Karpas-422 (cell line): ENCODE measurements at regions not wholly inside any gene's neighbourhood (a gene's known extent, or its start where the extent isn't known, plus 50 kb on each side); places are given as distances from the start of the nearest gene placed in this dataset.

Experiments
- DNase-seq: peaks from one replicate; pipeline ENCODE4 v3.0.0-alpha.2; 2015
- H2AFZ ChIP-seq: fragments of 200-600 bp; sonication (generic); 2 replicates; pipeline ENCODE4 v1.6.1; 2014; ENCODE audit warnings: antibody characterized with exemption, low read length, mixed read lengths
- H3K27ac ChIP-seq: fragments of 200-600 bp; sonication (generic); 2 replicates; pipeline ENCODE4 v1.5.1; 2014; ENCODE audit warnings: mild to moderate bottlenecking, low read length, moderate library complexity
- H3K27me3 ChIP-seq: fragments of 200-600 bp; sonication (generic); 2 replicates; pipeline ENCODE4 v1.6.1; 2014; ENCODE audit warnings: low read length, mixed read lengths
- H3K36me3 ChIP-seq: fragments of 200-600 bp; sonication (generic); 2 replicates; pipeline ENCODE4 v1.6.1; 2014; ENCODE audit warnings: low read length, mixed read lengths; ENCODE audit not compliant: insufficient read depth
- H3K4me1 ChIP-seq: fragments of 200-600 bp; sonication (generic); 2 replicates; pipeline ENCODE4 v1.6.1; 2014; ENCODE audit warnings: mild to moderate bottlenecking, low read length, mixed read lengths
- H3K4me2 ChIP-seq: fragments of 200-600 bp; sonication (generic); 2 replicates; pipeline ENCODE4 v1.6.1; 2014; ENCODE audit warnings: low read length, low read depth, mild to moderate bottlenecking; ENCODE audit not compliant: poor library complexity, severe bottlenecking
- H3K4me3 ChIP-seq: fragments of 200-600 bp; sonication (generic); 2 replicates; pipeline ENCODE4 v1.5.1; 2014; ENCODE audit warnings: mild to moderate bottlenecking, antibody characterized with exemption, low read length, mixed read lengths
- H3K79me2 ChIP-seq: fragments of 200-600 bp; sonication (generic); 2 replicates; pipeline ENCODE4 v1.6.1; 2014; ENCODE audit warnings: mild to moderate bottlenecking, low read length, mixed read lengths
- H3K9ac ChIP-seq: fragments of 200-600 bp; sonication (generic); 2 replicates; pipeline ENCODE4 v1.6.0; 2014; ENCODE audit warnings: low read length
- H3K9me2 ChIP-seq: fragments of 200-600 bp; sonication (generic), shearing (Covaris generic); replicated peaks from 2 replicates; pipeline ENCODE4 v1.6.0; 2014; ENCODE audit warnings: mild to moderate bottlenecking, low read length, moderate library complexity; ENCODE audit not compliant: insufficient read depth
- H3K9me3 ChIP-seq: fragments of 300-700, 200-600 bp; sonication (generic); 2 replicates; pipeline ENCODE4 v1.6.1; 2014; ENCODE audit warnings: low read length, mixed read lengths
- H4K20me1 ChIP-seq: fragments of 200-600 bp; sonication (generic); 2 replicates; pipeline ENCODE4 v1.6.1; 2014; ENCODE audit warnings: mild to moderate bottlenecking, antibody characterized with exemption, low read length, low read depth; ENCODE audit not compliant: insufficient read depth

DNA sequence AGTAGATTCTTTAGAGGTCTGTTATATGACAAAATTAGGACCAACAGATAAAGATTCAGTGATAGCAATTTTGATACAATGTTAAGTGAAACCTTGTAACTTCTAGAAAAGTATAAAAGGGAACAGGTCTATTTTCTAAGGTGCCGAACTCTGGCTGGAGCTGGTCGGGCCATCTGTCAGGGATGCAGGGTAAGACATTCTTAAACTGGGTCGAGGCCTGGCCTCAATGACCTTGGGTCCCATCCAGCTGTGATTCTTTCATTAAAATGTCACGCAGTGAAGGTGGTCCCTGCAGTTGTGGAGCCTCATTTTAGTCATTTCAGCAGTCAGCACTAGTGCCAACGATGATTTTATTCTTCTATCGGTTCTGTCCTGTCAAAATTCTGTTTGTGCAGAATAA lies 271.9 kb upstream of the SPRY2 start:
- H3K9me2 ChIP-seq: no peaks in the 10 kb centered on the region
- no peak for DNase-seq
- H3K4me2 ChIP-seq: no peak overlapping the region
- no peak overlapping the region for H2AFZ ChIP-seq
- H3K27ac ChIP-seq: no peak overlapping the region
- H3K4me3 ChIP-seq: no peak overlapping the region
- H3K27me3 ChIP-seq: no peaks in the 10 kb centered on the region
- no peaks in the 10 kb centered on the region for H3K4me1 ChIP-seq
- H3K79me2 ChIP-seq: no peaks in the 10 kb centered on the region
- H3K9me3 ChIP-seq: peaks cover 3% of the 10 kb centered on the region; the same call in 1 of the 2 replicates
- no peak overlapping the region for H3K9ac ChIP-seq
- no peaks in the 10 kb centered on the region for H3K36me3 ChIP-seq
- H4K20me1 ChIP-seq: no peaks in the 10 kb centered on the region

GRCh38 chr13:80611310-80611709 lies 270.4 kb upstream of the SPRY2 start:
- Histone ChIP-seq H3K9me3 (peaks cover 3% of the 10 kb centered on the region; the same call in 1 of the 2 replicates), H3K4me1 (no peaks in the 10 kb centered on the region), H3K9me2 (no peaks in the 10 kb centered on the region), H3K27me3 (no peaks in the 10 kb centered on the region), H4K20me1 (no peaks in the 10 kb centered on the region), H3K4me3 (no peak overlapping the region), H3K79me2 (no peaks in the 10 kb centered on the region), H3K36me3 (no peaks in the 10 kb centered on the region), H3K9ac (no peak overlapping the region), H3K4me2 (no peak overlapping the region), H2AFZ (no peak overlapping the region), H3K27ac (no peak overlapping the region)
- no peak for DNase-seq

DNA sequence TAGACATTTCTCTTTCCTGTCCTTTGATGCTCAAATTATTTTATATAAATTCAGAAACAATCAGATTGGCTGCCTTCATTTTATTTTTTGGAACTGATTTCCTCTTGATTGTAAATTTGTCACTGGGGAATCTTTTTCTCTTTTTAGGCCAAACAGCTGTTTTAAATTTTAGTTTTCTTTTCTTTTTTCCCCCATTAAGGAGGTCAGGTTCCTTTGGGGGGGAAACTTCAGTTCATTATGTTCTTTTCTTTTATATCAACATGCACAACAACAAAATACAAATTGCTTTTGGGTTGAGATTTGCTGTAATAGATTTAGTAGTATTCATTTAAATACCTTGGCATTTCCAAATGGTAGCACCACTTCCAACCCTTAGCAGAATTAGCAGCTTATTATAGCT lies 264.8 kb upstream of the SPRY2 start:
- DNase-seq: no peak
- H2AFZ ChIP-seq: no peak overlapping the region

DNA sequence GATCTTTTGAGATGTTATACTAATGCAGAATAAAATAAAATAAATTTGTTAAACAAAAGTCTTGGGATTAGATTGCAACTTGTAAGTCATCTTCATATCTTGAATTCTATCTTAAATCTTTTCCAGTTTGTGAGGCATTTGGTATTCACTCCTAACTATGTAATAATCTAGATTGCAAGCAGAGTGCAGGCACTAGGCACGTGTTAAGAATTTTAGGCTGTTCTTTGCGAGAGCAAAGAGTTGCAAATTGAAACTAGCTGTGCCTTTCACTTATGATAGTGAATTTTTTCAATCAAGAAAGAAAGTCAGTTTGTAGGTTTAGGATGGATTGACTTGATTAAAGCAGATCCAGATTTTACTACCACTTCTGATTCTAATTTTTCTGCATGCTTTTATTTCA lies 264.1 kb upstream of the SPRY2 start:
- Histone ChIP-seq H4K20me1 (no peaks in the 10 kb centered on the region), H3K27me3 (no peaks in the 10 kb centered on the region), H3K4me2 (no peak overlapping the region), H2AFZ (no peak overlapping the region), H3K4me3 (no peak overlapping the region), H3K79me2 (no peaks in the 10 kb centered on the region), H3K27ac (no peak overlapping the region), H3K4me1 (no peaks in the 10 kb centered on the region), H3K9me2 (no peaks in the 10 kb centered on the region), H3K36me3 (no peaks in the 10 kb centered on the region), H3K9me3 (peaks cover 3% of the 10 kb centered on the region), H3K9ac (no peak overlapping the region)
- DNase-seq: no peak

More for the DNA sequence above, 264.8 kb upstream of the SPRY2 start:
- H3K9ac ChIP-seq: no peak overlapping the region
- no peaks in the 10 kb centered on the region for H3K9me2 ChIP-seq
- H3K36me3 ChIP-seq: no peaks in the 10 kb centered on the region
- no peak overlapping the region for H3K4me2 ChIP-seq
- no peaks in the 10 kb centered on the region for H4K20me1 ChIP-seq
- no peaks in the 10 kb centered on the region for H3K79me2 ChIP-seq
- no peaks in the 10 kb centered on the region for H3K27me3 ChIP-seq
- H3K4me1 ChIP-seq: no peaks in the 10 kb centered on the region
- H3K27ac ChIP-seq: no peak overlapping the region
- H3K9me3 ChIP-seq: peaks cover 3% of the 10 kb centered on the region
- H3K4me3 ChIP-seq: no peak overlapping the region

- Histone ChIP-seq H3K9me2 (no peaks in the 10 kb centered on the region), H3K4me3 (no peak overlapping the region), H3K27ac (no peak overlapping the region), H3K79me2 (no peaks in the 10 kb centered on the region), H3K9ac (no peak overlapping the region), H3K27me3 (no peaks in the 10 kb centered on the region), H3K9me3 (peaks cover 6% of the 10 kb centered on the region), H3K4me1 (no peaks in the 10 kb centered on the region), H2AFZ (no peak overlapping the region), H3K36me3 (no peaks in the 10 kb centered on the region), H3K4me2 (no peak overlapping the region), H4K20me1 (no peaks in the 10 kb centered on the region)
- DNase-seq: no peak
Observed at GRCh38 chr13:80604098-80604497, 263.2 kb upstream of the SPRY2 start.

DNA sequence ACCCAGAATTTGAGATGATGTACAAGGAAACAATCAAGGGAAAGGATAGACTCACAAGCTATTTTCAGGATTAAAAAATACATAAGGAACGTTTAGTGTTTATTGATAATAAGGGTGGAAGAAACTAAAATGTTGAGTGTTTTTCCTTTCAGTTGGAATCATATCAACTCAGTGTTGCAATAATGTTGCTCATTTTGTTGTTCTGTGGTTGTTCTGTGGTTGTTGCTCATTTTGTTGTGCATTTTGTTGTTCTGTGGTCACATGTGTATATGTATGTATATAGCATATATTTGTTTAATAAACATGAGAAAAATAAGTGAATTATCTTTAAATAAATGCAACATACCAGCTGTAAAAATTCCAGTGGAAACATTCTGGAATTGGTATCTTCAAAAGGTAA lies 262.4 kb upstream of the SPRY2 start:
- Histone ChIP-seq H3K4me1 (no peaks in the 10 kb centered on the region), H3K27me3 (no peaks in the 10 kb centered on the region), H3K27ac (no peak overlapping the region), H3K4me3 (no peak overlapping the region), H4K20me1 (no peaks in the 10 kb centered on the region), H3K9me2 (no peaks in the 10 kb centered on the region), H3K79me2 (no peaks in the 10 kb centered on the region), H3K9ac (no peak overlapping the region), H3K4me2 (no peak overlapping the region), H3K9me3 (peaks cover 11% of the 10 kb centered on the region), H2AFZ (no peak overlapping the region), H3K36me3 (no peaks in the 10 kb centered on the region)
- no peak for DNase-seq

DNA sequence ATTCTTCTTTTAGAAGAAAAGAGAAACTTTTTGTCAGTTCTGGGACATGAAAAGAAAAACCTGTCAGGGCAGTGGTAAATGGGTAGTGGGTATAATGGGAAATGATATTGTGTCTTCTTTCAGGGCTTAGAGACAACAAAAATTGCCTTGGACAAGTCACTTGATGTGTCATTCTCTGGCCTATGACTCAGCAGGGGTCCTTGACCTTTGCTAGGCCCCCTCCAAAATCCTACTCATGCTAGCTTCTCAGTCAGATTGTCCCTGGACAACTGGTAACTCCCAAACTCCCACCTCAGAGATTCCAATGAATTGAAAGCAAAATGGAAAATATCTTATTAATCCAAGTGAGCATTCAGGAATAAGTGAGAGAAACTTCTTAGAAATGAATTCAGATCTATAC lies 258.8 kb upstream of the SPRY2 start:
- H3K36me3 ChIP-seq: no peaks in the 10 kb centered on the region
- no peak for DNase-seq
- no peak overlapping the region for H2AFZ ChIP-seq
- no peak overlapping the region for H3K4me3 ChIP-seq
- no peak overlapping the region for H3K4me2 ChIP-seq
- H4K20me1 ChIP-seq: no peaks in the 10 kb centered on the region
- H3K27me3 ChIP-seq: no peaks in the 10 kb centered on the region
- H3K9me2 ChIP-seq: no peaks in the 10 kb centered on the region
- no peaks in the 10 kb centered on the region for H3K4me1 ChIP-seq
- H3K27ac ChIP-seq: no peak overlapping the region
- H3K79me2 ChIP-seq: no peaks in the 10 kb centered on the region
- peaks cover 20% of the 10 kb centered on the region for H3K9me3 ChIP-seq
- no peak overlapping the region for H3K9ac ChIP-seq

DNA sequence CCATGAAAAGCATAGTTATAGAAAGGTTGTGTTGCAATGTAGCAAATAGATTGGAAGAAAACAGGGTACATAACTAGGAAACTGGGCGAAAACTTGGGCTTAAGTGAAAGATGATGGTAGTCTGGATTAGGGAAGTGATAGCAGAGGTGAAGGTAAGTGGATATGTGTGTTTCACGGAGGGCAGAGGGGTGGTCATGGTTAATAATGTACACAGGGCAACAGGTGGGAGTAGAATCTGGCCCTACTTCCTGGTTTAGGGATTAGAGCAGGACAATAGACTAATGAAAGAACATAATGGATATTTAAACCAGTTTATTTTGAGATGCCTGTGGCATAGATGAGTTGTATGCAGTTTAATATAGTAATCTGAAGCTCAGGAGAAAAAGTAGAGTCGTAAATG lies 257.3 kb upstream of the SPRY2 start:
- Histone ChIP-seq H2AFZ (no peak overlapping the region), H3K4me3 (no peak overlapping the region), H3K9ac (no peak overlapping the region), H3K9me2 (no peaks in the 10 kb centered on the region), H3K27ac (no peak overlapping the region), H3K9me3 (peaks cover 20% of the 10 kb centered on the region), H3K79me2 (no peaks in the 10 kb centered on the region), H3K36me3 (no peaks in the 10 kb centered on the region), H3K4me2 (no peak overlapping the region), H3K27me3 (no peaks in the 10 kb centered on the region), H3K4me1 (no peaks in the 10 kb centered on the region), H4K20me1 (no peaks in the 10 kb centered on the region)
- DNase-seq: no peak
